Calu3 (cell line): ENCODE measurements at regions not wholly inside any gene's neighbourhood (a gene's known extent, or its start where the extent isn't known, plus 50 kb on each side); places are given as distances from the start of the nearest gene placed in this dataset.

Source experiments
- BruUV-seq: library from RNA; stranded (reverse); fragments of 400-500 nt; replicated peaks from 2 replicates; lab custom pipeline; 2021; lab: Mats Ljungman, UMichigan
- CTCF ChIA-PET: fragments of 300-600 bp; sonication (Branson Sonifier 250); formaldehyde crosslinking; loops from one replicate; lab custom pipeline; 2022; ENCODE audit warnings: antibody characterized with exemption; lab: Charles Lee
- DNase-seq: peaks from one replicate; pipeline ENCODE4 v3.0.0; 2022
- H3K27ac Mint-ChIP-seq: one replicate; pipeline ENCODE4 v1.8.0; 2022; ENCODE audit warnings: mixed read lengths; ENCODE audit not compliant: unreplicated experiment
- H3K27me3 Mint-ChIP-seq: one replicate; pipeline ENCODE4 v1.8.0; 2022; ENCODE audit warnings: mixed read lengths; ENCODE audit not compliant: unreplicated experiment
- H3K36me3 Mint-ChIP-seq: one replicate; pipeline ENCODE4 v1.8.0; 2022; ENCODE audit warnings: mild to moderate bottlenecking, moderate library complexity, mixed read lengths; ENCODE audit not compliant: insufficient read depth, unreplicated experiment
- H3K4me1 Mint-ChIP-seq: one replicate; pipeline ENCODE4 v1.8.0; 2022; ENCODE audit warnings: mild to moderate bottlenecking, low read depth, mixed read lengths; ENCODE audit not compliant: unreplicated experiment
- H3K4me3 Mint-ChIP-seq: one replicate; pipeline ENCODE4 v1.8.0; 2022; ENCODE audit warnings: mild to moderate bottlenecking, low read depth, moderate library complexity, mixed read lengths; ENCODE audit not compliant: unreplicated experiment
- H3K9me3 Mint-ChIP-seq: one replicate; pipeline ENCODE4 v1.8.0; 2022; ENCODE audit warnings: low read depth, mixed read lengths; ENCODE audit not compliant: unreplicated experiment
- intact Hi-C: fragments of 100-400 bp; cut with micrococcal nuclease; formaldehyde crosslinking; loops from one replicate; pipeline ENCODE4 v1.10.0; 2022; ENCODE audit not compliant: unreplicated experiment
- TF ChIP-seq, protein P1 (sequence below): fragments of 200-600 bp; IDR thresholded peaks from one replicate; pipeline ENCODE4 v1.8.0; 2022; ENCODE audit warnings: antibody characterized with exemption; ENCODE audit not compliant: unreplicated experiment

DNA sequence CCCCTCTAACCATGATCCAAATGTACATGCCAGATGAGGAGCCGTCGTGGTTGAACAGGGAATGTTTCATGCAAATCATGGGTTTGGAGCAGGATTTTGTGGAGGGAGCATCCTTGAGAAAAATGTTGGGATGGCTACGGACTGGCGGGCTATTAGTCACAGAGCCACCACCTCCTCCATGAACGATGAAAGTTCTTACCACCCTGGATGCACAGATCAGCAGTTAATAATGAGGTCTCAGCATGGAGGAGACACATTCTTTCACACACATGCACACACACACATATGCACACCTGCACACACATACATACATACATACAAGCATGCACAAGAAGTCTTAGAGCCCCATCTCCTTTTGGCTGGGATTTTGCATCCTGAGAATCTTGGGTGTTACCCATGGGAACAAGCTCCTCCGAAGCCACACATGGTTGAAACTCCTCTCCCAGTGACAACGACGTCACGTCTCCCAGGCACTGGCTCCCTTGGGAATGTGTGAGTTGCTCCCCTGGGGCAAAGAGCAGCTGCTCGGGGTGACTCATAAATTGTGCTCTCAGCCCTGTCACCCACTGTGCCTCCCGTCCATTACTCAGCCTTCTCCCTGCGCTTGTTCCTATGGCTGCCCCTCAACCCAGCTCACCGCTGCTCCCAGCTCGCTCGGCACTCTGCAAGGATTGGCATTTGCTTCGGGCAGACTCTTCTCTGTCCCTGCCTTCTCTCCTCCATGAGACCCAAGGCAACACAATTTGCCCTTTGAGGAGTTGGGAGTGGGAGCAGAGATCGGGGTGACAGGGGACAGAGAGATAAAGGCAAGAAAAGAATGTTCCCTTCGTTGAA is 344.6 kb downstream of the SOX9 start:
- CTCF ChIA-PET = interaction anchor here (0.6 to 1.8 kb wide), 8 partner anchors 14 to 153 kb away, joined by 3 to 7 read pairs (median 4); no protein-coding TSS in a partner anchor
- Mint-ChIP-seq H3K27me3 (no peaks in the 10 kb centered on the region), H3K4me1 (peaks cover 61% of the 10 kb centered on the region), H3K36me3 (peaks cover 55% of the 10 kb centered on the region), H3K27ac (no peak overlapping the region), H3K4me3 (peak overlapping the region; percentile 58), H3K9me3 (no peaks in the 10 kb centered on the region)
- TSS peak; percentile 63 for BruUV-seq
- intact Hi-C loops = loop anchor here (2.0 kb wide), 3 partner anchors 45 to 191 kb away; no protein-coding TSS in a partner anchor
- peak; percentile 86 for DNase-seq
- TF ChIP-seq, protein P1, sequence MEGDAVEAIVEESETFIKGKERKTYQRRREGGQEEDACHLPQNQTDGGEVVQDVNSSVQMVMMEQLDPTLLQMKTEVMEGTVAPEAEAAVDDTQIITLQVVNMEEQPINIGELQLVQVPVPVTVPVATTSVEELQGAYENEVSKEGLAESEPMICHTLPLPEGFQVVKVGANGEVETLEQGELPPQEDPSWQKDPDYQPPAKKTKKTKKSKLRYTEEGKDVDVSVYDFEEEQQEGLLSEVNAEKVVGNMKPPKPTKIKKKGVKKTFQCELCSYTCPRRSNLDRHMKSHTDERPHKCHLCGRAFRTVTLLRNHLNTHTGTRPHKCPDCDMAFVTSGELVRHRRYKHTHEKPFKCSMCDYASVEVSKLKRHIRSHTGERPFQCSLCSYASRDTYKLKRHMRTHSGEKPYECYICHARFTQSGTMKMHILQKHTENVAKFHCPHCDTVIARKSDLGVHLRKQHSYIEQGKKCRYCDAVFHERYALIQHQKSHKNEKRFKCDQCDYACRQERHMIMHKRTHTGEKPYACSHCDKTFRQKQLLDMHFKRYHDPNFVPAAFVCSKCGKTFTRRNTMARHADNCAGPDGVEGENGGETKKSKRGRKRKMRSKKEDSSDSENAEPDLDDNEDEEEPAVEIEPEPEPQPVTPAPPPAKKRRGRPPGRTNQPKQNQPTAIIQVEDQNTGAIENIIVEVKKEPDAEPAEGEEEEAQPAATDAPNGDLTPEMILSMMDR = no peak

DNA sequence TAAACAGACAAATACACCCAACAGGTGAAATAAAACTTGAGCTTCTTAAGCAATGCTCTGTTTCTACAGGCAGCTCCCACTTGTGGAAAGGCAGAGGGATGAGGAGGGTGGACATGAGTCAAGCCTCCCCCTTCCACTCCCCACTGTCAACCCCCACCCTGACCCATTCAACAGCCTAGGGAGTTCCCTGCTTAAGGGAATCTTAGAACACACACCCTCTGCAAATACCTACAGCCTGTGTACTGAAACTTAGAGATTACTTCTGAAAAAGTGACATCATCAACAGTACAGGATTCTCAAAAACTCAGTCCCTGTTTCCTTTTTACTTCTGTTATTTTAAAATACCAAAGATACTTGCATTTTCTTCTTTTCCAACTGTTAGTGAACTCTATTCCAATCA is 345.4 kb downstream of the SOX9 start:
- Mint-ChIP-seq H3K4me3 (peak overlapping the region; percentile 58), H3K27ac (no peak overlapping the region)
- CTCF ChIA-PET = interaction anchor here (0.8 to 1.8 kb wide), 6 partner anchors 14 to 188 kb away, joined by 3 to 7 read pairs (median 4); no protein-coding TSS in a partner anchor

DNA sequence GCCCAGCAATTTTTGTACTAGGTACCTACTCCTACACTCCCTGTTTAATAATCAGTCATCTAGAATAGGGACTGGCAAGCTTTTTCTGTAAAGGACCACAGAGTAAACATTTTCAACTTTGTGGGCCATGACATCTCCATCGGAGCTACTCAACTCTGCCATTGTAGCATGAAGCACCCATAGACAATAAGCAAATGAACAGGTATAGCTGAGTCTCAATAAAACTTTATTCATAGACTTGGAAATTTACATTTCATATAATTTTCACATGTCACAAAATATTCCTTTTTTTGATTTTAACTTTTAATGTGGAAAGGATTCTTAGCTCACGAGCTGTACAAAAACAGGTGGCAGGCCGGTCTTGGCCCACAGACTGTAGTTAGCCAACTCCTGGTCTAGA is 345.8 kb downstream of the SOX9 start:
- Mint-ChIP-seq H3K36me3 (peaks cover 47% of the 10 kb centered on the region), H3K4me3 (peak overlapping the region; percentile 58), H3K27ac (no peak overlapping the region), H3K9me3 (no peaks in the 10 kb centered on the region), H3K27me3 (no peaks in the 10 kb centered on the region), H3K4me1 (peaks cover 49% of the 10 kb centered on the region)
- CTCF ChIA-PET = interaction anchor here (0.8 to 1.8 kb wide), 4 partner anchors 13 to 187 kb away, joined by 3 to 7 read pairs (median 5); no protein-coding TSS in a partner anchor
- TF ChIP-seq, protein P1 = no peak
- intact Hi-C loops = no loop called here
- DNase-seq = no peak
- no TSS peak for BruUV-seq

More for the DNA sequence above, 345.4 kb downstream of the SOX9 start:
- TF ChIP-seq, protein P1 = no peak
- BruUV-seq = no TSS peak
- peaks cover 53% of the 10 kb centered on the region for H3K4me1 Mint-ChIP-seq
- H3K27me3 Mint-ChIP-seq = no peaks in the 10 kb centered on the region
- peaks cover 48% of the 10 kb centered on the region for H3K36me3 Mint-ChIP-seq
- intact Hi-C loops = no loop called here
- peak; percentile 65 for DNase-seq
- no peaks in the 10 kb centered on the region for H3K9me3 Mint-ChIP-seq

DNA sequence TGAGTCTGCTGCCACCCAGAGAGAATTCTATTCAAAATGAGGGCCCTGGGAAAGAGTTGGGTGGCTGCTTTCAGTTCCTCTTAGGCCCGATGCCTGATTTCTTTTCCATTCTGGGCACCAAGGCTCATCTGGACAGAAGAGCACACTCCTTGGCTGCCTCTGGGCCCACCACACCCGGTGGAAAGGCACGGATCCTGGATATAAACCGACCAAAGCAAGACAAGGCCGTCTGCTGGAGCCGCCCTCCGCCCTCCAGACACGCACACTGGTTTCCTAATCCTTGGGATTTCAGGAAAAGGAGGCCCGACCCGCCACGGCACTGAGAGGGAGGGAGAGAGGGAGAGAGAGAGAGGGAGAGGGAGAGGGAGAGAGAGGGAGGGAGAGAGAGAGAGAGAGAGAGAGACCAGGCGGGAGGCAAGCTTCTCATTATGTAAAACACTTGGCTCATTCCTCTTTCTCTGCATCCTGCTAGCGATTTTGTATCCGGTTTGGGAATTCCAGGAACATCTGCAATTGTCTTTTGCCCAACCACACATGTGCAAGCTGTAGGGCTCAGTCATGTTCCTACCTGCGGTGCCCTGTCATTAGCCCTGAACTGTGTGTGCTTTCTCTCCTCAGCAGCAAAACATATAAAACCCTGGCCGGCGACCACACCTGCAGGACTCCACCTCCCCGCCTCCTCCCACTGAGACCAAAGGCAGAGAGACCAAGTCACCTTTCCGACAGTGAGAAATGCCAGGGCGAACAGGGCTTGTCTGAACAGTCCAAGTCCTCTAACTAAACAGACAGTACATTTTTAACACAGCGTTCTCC is 347.2 kb downstream of the SOX9 start:
- TF ChIP-seq, protein P1 = no peak
- H3K9me3 Mint-ChIP-seq = no peaks in the 10 kb centered on the region
- H3K27ac Mint-ChIP-seq = no peak overlapping the region
- peaks cover 42% of the 10 kb centered on the region for H3K4me1 Mint-ChIP-seq
- no peak overlapping the region for H3K4me3 Mint-ChIP-seq
- no TSS peak for BruUV-seq
- no peak for DNase-seq
- H3K36me3 Mint-ChIP-seq = peaks cover 42% of the 10 kb centered on the region
- intact Hi-C loops = no loop called here
- CTCF ChIA-PET = no interaction called here
- no peaks in the 10 kb centered on the region for H3K27me3 Mint-ChIP-seq
